Neural cell (in vitro differentiated cells): ENCODE measurements at regions not wholly inside any gene's neighbourhood (a gene's known extent, or its start where the extent isn't known, plus 50 kb on each side); places are given as distances from the start of the nearest gene placed in this dataset.
"Not testable (repeated sequence)": the region's sequence is repeated elsewhere in the genome, so short reads cannot be mapped to it uniquely, and the experiment has no call there.

Experiments used
- H2AFZ ChIP-seq: fragments of 200-600, 300-800 bp; sonication (generic), shearing (Covaris generic); 2 replicates; pipeline ENCODE4 v1.6.0; 2014; ENCODE audit warnings: low read depth, mild to moderate bottlenecking, antibody characterized with exemption, low read length, moderate library complexity
- H3F3A ChIP-seq: fragments of 200-600 bp; shearing (Covaris generic); 2 replicates; pipeline ENCODE4 v1.6.1; 2016; ENCODE audit warnings: mild to moderate bottlenecking, moderate library complexity, mixed read lengths, antibody characterized with exemption, low read length; ENCODE audit not compliant: insufficient read depth, poor library complexity, severe bottlenecking
- H3K27ac ChIP-seq: fragments of 200-600, 300-800 bp; sonication (generic), shearing (Covaris generic); 2 replicates; pipeline ENCODE4 v1.5.1; 2014; ENCODE audit warnings: mild to moderate bottlenecking, low read length, moderate library complexity
- H3K27me3 ChIP-seq: fragments of 300-800, 200-600 bp; sonication (generic), shearing (Covaris generic); 2 replicates; pipeline ENCODE4 v1.6.0; 2014; ENCODE audit warnings: mild to moderate bottlenecking, low read depth, low read length, moderate library complexity; ENCODE audit not compliant: insufficient read depth
- H3K36me3 ChIP-seq: fragments of 300-800, 200-600 bp; sonication (generic), shearing (Covaris generic); 2 replicates; pipeline ENCODE4 v1.5.1; 2014; ENCODE audit warnings: mild to moderate bottlenecking, antibody characterized with exemption, low read length, moderate library complexity; ENCODE audit not compliant: insufficient read depth
- H3K4me2 ChIP-seq: fragments of 300-800, 200-600 bp; sonication (generic), shearing (Covaris generic); 2 replicates; pipeline ENCODE4 v1.6.0; 2014; ENCODE audit warnings: mild to moderate bottlenecking, low read length
- H3K4me3 ChIP-seq: fragments of 300-800, 200-600 bp; sonication (generic), shearing (Covaris generic); 2 replicates; pipeline ENCODE4 v1.5.1; 2014; ENCODE audit warnings: mild to moderate bottlenecking, low read length, moderate library complexity
- H3K79me2 ChIP-seq: fragments of 200-600 bp; shearing (Covaris generic); replicated peaks from 2 replicates; pipeline ENCODE4 v1.6.0; 2014; ENCODE audit warnings: mild to moderate bottlenecking, low read length, moderate library complexity; ENCODE audit not compliant: insufficient read depth
- H3K9ac ChIP-seq: fragments of 300-800, 200-600 bp; sonication (generic), shearing (Covaris generic); 2 replicates; pipeline ENCODE4 v1.6.1; 2016; ENCODE audit warnings: mild to moderate bottlenecking, low read length, mixed read lengths
- H3K9me2 ChIP-seq: fragments of 200-600 bp; shearing (Covaris generic); 2 replicates; pipeline ENCODE4 v1.6.1; 2016; ENCODE audit warnings: mild to moderate bottlenecking, low read length, mixed read lengths; ENCODE audit not compliant: insufficient read depth
- H3K9me3 ChIP-seq: fragments of 200-600, 300-800 bp; sonication (generic), shearing (Covaris generic); 2 replicates; pipeline ENCODE4 v1.6.1; 2016; ENCODE audit warnings: mild to moderate bottlenecking, mixed run types, low read length, moderate library complexity, mixed read lengths
- H4K20me1 ChIP-seq: fragments of 200-600 bp; shearing (Covaris generic); 2 replicates; pipeline ENCODE4 v1.6.1; 2016; ENCODE audit warnings: mild to moderate bottlenecking, mixed run types; ENCODE audit not compliant: insufficient read depth
- EP300 ChIP-seq: fragments of 450-650 bp; conservative IDR thresholded peaks from 2 replicates; pipeline ENCODE4 v1.6.1; 2014; ENCODE audit warnings: antibody characterized with exemption, mild to moderate bottlenecking, moderate library complexity; ENCODE audit not compliant: poor library complexity, severe bottlenecking
- EZH2 ChIP-seq: fragments of 200-600, 300-800 bp; shearing (Covaris generic), sonication (generic); IDR thresholded peaks from 2 replicates; pipeline ENCODE4 v1.6.1; 2014; ENCODE audit warnings: antibody characterized with exemption, low read length, borderline replicate concordance, mild to moderate bottlenecking; ENCODE audit not compliant: insufficient read depth, poor library complexity, severe bottlenecking
- MXI1 ChIP-seq: fragments of 450-650 bp; conservative IDR thresholded peaks from 2 replicates; pipeline ENCODE4 v1.6.1; 2014; ENCODE audit warnings: antibody characterized with exemption, mild to moderate bottlenecking; ENCODE audit not compliant: poor library complexity, severe bottlenecking
- POLR2AphosphoS5 ChIP-seq: IDR thresholded peaks from 2 replicates; pipeline ENCODE4 v1.6.1; 2012
- RAD21 ChIP-seq: fragments of 450-650 bp; conservative IDR thresholded peaks from 2 replicates; pipeline ENCODE4 v1.6.1; 2014; ENCODE audit warnings: antibody characterized with exemption, mild to moderate bottlenecking, moderate library complexity
- SMC3 ChIP-seq: fragments of 450-650 bp; conservative IDR thresholded peaks from 2 replicates; pipeline ENCODE4 v1.6.1; 2014; ENCODE audit warnings: antibody characterized with exemption, mild to moderate bottlenecking, moderate library complexity; ENCODE audit not compliant: poor library complexity
- TAF1 ChIP-seq: IDR thresholded peaks from 2 replicates; pipeline ENCODE4 v1.6.1; 2012; ENCODE audit warnings: low read depth
- TF ChIP-seq, protein P1 (sequence below): fragments of 450-650 bp; IDR thresholded peaks from 2 replicates; pipeline ENCODE4 v1.5.1; 2014; ENCODE audit warnings: antibody characterized with exemption, mild to moderate bottlenecking, moderate library complexity; ENCODE audit not compliant: poor library complexity, severe bottlenecking
- TF ChIP-seq, protein P2 (sequence below): IDR thresholded peaks from 2 replicates; pipeline ENCODE4 v1.6.1; 2012; ENCODE audit warnings: borderline replicate concordance

DNA sequence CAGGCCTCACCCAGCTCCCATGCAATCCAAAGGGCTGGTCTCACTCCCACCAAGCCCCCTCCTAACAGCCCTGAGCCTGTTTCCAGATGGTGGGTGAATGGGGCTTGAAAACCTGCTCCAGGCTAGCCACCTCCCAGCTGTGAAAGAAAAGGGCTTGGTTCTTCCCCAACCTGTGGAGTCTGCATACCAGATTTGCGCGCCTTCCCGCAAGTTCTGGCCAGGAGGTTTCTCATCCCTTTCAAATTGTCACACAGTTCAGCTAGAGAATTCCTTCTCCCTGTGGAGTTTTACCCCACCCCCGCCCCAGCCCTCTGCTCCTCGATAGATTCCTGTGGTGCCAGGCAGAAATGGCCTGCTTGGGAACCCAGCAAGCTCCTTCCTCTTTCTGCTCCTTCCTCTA, 734.6 kb upstream of the FAT3 start:
- H3K9me3 ChIP-seq: peaks cover 5% of the 10 kb centered on the region
- no peaks in the 10 kb centered on the region for H3K9me2 ChIP-seq
- no peak overlapping the region for H3K4me3 ChIP-seq
- no peaks in the 10 kb centered on the region for H3K27me3 ChIP-seq
- no peaks in the 10 kb centered on the region for H3K36me3 ChIP-seq
- H2AFZ ChIP-seq: no peak overlapping the region
- H3F3A ChIP-seq: no peaks in the 10 kb centered on the region
- H3K9ac ChIP-seq: no peak overlapping the region
- no peaks in the 10 kb centered on the region for H4K20me1 ChIP-seq
- no peaks in the 10 kb centered on the region for H3K79me2 ChIP-seq
- no peak for TF ChIP-seq EZH2
- TF ChIP-seq MXI1: no peak
- TF ChIP-seq POLR2AphosphoS5: no peak
- no peak for TF ChIP-seq RAD21
- TF ChIP-seq EP300: no peak
- TF ChIP-seq, protein P1, sequence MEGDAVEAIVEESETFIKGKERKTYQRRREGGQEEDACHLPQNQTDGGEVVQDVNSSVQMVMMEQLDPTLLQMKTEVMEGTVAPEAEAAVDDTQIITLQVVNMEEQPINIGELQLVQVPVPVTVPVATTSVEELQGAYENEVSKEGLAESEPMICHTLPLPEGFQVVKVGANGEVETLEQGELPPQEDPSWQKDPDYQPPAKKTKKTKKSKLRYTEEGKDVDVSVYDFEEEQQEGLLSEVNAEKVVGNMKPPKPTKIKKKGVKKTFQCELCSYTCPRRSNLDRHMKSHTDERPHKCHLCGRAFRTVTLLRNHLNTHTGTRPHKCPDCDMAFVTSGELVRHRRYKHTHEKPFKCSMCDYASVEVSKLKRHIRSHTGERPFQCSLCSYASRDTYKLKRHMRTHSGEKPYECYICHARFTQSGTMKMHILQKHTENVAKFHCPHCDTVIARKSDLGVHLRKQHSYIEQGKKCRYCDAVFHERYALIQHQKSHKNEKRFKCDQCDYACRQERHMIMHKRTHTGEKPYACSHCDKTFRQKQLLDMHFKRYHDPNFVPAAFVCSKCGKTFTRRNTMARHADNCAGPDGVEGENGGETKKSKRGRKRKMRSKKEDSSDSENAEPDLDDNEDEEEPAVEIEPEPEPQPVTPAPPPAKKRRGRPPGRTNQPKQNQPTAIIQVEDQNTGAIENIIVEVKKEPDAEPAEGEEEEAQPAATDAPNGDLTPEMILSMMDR: no peak
- no peak for TF ChIP-seq TAF1
- TF ChIP-seq, protein P2, sequence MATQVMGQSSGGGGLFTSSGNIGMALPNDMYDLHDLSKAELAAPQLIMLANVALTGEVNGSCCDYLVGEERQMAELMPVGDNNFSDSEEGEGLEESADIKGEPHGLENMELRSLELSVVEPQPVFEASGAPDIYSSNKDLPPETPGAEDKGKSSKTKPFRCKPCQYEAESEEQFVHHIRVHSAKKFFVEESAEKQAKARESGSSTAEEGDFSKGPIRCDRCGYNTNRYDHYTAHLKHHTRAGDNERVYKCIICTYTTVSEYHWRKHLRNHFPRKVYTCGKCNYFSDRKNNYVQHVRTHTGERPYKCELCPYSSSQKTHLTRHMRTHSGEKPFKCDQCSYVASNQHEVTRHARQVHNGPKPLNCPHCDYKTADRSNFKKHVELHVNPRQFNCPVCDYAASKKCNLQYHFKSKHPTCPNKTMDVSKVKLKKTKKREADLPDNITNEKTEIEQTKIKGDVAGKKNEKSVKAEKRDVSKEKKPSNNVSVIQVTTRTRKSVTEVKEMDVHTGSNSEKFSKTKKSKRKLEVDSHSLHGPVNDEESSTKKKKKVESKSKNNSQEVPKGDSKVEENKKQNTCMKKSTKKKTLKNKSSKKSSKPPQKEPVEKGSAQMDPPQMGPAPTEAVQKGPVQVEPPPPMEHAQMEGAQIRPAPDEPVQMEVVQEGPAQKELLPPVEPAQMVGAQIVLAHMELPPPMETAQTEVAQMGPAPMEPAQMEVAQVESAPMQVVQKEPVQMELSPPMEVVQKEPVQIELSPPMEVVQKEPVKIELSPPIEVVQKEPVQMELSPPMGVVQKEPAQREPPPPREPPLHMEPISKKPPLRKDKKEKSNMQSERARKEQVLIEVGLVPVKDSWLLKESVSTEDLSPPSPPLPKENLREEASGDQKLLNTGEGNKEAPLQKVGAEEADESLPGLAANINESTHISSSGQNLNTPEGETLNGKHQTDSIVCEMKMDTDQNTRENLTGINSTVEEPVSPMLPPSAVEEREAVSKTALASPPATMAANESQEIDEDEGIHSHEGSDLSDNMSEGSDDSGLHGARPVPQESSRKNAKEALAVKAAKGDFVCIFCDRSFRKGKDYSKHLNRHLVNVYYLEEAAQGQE: no peak
- no peak for TF ChIP-seq SMC3
- H3K27ac ChIP-seq: no peak overlapping the region
- H3K4me2 ChIP-seq: no peak overlapping the region

- not testable (repeated sequence) for H3K9me2 ChIP-seq, H3K79me2 ChIP-seq, H3K36me3 ChIP-seq, H3K27me3 ChIP-seq, H3K9me3 ChIP-seq, H3F3A ChIP-seq, H3K4me2 ChIP-seq, H4K20me1 ChIP-seq, H3K4me3 ChIP-seq, H2AFZ ChIP-seq, H3K9ac ChIP-seq, H3K27ac ChIP-seq
Observed at GRCh38 chr11:91483956-91484355, 740.7 kb upstream of the FAT3 start.

- H3K9me3 ChIP-seq, H3F3A ChIP-seq, H3K27me3 ChIP-seq, H3K79me2 ChIP-seq, H3K9ac ChIP-seq, H3K9me2 ChIP-seq, H4K20me1 ChIP-seq, H2AFZ ChIP-seq, H3K27ac ChIP-seq, H3K4me3 ChIP-seq, H3K36me3 ChIP-seq, H3K4me2 ChIP-seq: not testable (repeated sequence)
Observed at GRCh38 chr11:91481875-91482274, 742.7 kb upstream of the FAT3 start.
